Muscle of leg (tissue), 3 donors: ENCODE measurements at regions not wholly inside any gene's neighbourhood (a gene's known extent, or its start where the extent isn't known, plus 50 kb on each side); places are given as distances from the start of the nearest gene placed in this dataset.

Experiments
- DNase-seq: peaks from one replicate; pipeline ENCODE4 v3.0.0; 2013
- H3K27ac ChIP-seq: one replicate; pipeline ENCODE4 v1.5.1; 2013; ENCODE audit warnings: mild to moderate bottlenecking, low read length, control low read depth
- H3K27me3 ChIP-seq: one replicate; pipeline ENCODE4 v1.6.1; 2013; ENCODE audit warnings: low read length; ENCODE audit not compliant: control insufficient read depth, insufficient read depth
- H3K36me3 ChIP-seq: one replicate; pipeline ENCODE4 v1.6.1; 2013; ENCODE audit warnings: low read length; ENCODE audit not compliant: control insufficient read depth, insufficient read depth
- H3K4me1 ChIP-seq: one replicate; pipeline ENCODE4 v1.6.1; 2013; ENCODE audit warnings: low read length; ENCODE audit not compliant: control insufficient read depth, insufficient read depth
- H3K4me3 ChIP-seq: one replicate; pipeline ENCODE4 v1.5.1; 2013; ENCODE audit warnings: low read length, control low read depth
- H3K9me3 ChIP-seq: replicated peaks from 2 replicates; pipeline ENCODE4 v1.6.1; 2013; ENCODE audit warnings: low read depth, low read length; ENCODE audit not compliant: control insufficient read depth
- WGBS: methylation state at CpG from one replicate; pipeline ENCODE4 v1.1.5; 2013; ENCODE audit warnings: missing lambda C conversion rate; ENCODE audit not compliant: insufficient coverage; 5-methylcytosine and 5-hydroxymethylcytosine counted together

- DNase-seq, result no peak
- Histone ChIP-seq H3K27me3 (no peaks in the 10 kb centered on the region), H3K36me3 (no peaks in the 10 kb centered on the region), H3K9me3 (no peaks in the 10 kb centered on the region), H3K4me1 (peaks cover 4% of the 10 kb centered on the region), H3K4me3 (no peak overlapping the region), H3K27ac (no peak overlapping the region)
- WGBS, result 100% methylated on average over 1 of the region's 1 CpG
These were observed 217.4 kb upstream of the CD96 start for GRCh38 chr3:111324645-111325044.

GRCh38 chr3:111325160-111325718 is 216.8 kb upstream of the CD96 start:
- Histone ChIP-seq H3K4me3 (no peak overlapping the region), H3K9me3 (no peaks in the 10 kb centered on the region), H3K27ac (no peak overlapping the region), H3K27me3 (no peaks in the 10 kb centered on the region), H3K4me1 (peaks cover 4% of the 10 kb centered on the region), H3K36me3 (no peaks in the 10 kb centered on the region)
- no CpG with 5 or more reads among the region's 4 CpGs for WGBS
- no peak for DNase-seq

DNA sequence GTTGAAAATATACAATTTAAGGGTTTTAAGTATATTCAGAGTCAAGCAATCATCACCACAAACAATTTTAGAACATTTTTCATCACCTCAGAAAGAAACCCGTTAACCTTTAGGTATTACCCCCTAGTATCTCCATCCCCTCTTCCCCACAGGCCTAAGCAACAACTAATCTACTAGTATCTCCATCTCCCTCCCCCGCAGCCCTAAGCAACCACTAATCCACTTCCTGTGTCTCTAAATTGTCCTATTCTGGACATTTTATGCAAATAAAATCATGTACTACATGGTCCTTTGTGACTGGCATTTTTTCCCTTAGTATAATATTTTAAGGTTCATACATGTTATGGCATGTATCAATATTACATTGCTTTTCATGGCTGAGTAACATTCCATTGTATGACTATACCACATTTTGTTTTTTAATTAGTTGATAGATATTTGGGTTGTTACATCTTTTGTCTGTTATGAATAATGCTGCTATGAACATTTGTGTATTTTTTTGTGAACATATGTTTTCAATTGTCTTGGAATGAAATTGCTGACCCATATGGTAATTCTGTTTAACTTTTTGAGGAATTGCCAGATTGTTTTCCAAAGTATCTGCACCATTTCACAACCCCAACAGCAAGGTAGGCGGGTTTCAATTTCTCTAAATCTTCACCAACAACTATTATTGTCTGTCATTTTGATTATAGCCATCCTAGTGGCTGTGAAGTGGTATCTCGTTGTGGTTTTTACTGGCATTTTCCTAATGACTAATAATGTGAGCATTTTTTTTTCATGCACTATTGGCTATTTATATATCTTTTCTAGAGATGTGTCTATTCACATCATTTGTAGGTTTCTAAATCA is 215.6 kb upstream of the CD96 start:
- Histone ChIP-seq H3K4me3 (no peak overlapping the region), H3K27me3 (no peaks in the 10 kb centered on the region), H3K36me3 (no peaks in the 10 kb centered on the region), H3K9me3 (no peaks in the 10 kb centered on the region), H3K27ac (no peak overlapping the region), H3K4me1 (peaks cover 4% of the 10 kb centered on the region)
- WGBS, result 79% methylated on average over 2 of the region's 4 CpGs
- peak; percentile 22 for DNase-seq

- no peaks in the 10 kb centered on the region for H3K36me3 ChIP-seq
- H3K27me3 ChIP-seq, result no peaks in the 10 kb centered on the region
- no peak for DNase-seq
- H3K4me3 ChIP-seq, result no peak overlapping the region
- peaks cover 4% of the 10 kb centered on the region for H3K4me1 ChIP-seq
- WGBS, result no CpG with 5 or more reads among the region's 1 CpG
- H3K27ac ChIP-seq, result no peak overlapping the region
- no peaks in the 10 kb centered on the region for H3K9me3 ChIP-seq
These were observed 210.7 kb upstream of the CD96 start for GRCh38 chr3:111331306-111331705.

DNA sequence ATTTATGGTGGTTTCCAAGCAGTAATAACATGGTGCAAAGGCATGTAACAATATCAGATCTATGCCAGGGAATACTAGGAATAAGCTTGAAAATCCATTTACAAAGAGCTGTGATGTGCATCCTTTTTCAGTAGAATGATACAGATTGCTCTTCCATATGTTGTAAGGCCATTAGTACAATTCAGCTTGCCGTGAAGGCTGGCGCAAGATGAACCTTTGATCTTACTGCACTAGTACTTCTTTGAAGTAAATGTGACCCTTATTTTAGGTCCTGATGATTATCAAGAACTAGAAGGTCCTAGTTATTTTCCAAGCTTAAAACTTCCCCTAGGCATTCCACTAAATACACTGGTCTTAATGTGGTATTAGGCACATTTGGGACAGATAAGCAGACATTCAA is 210.1 kb upstream of the CD96 start:
- DNase-seq, result peak; percentile 6
- Histone ChIP-seq H3K4me1 (peaks cover 4% of the 10 kb centered on the region), H3K36me3 (no peaks in the 10 kb centered on the region), H3K4me3 (no peak overlapping the region), H3K27ac (no peak overlapping the region), H3K9me3 (no peaks in the 10 kb centered on the region), H3K27me3 (no peaks in the 10 kb centered on the region)
- WGBS, result no CpG with 5 or more reads among the region's 2 CpGs

GRCh38 chr3:111332488-111333080 is 209.4 kb upstream of the CD96 start:
- no CpG with 5 or more reads among the region's 3 CpGs for WGBS
- Histone ChIP-seq H3K4me1 (peaks cover 4% of the 10 kb centered on the region), H3K27me3 (no peaks in the 10 kb centered on the region), H3K36me3 (no peaks in the 10 kb centered on the region), H3K27ac (peak overlapping the region; percentile 49), H3K4me3 (no peak overlapping the region), H3K9me3 (no peaks in the 10 kb centered on the region)
- DNase-seq, result peak; percentile 35

DNA sequence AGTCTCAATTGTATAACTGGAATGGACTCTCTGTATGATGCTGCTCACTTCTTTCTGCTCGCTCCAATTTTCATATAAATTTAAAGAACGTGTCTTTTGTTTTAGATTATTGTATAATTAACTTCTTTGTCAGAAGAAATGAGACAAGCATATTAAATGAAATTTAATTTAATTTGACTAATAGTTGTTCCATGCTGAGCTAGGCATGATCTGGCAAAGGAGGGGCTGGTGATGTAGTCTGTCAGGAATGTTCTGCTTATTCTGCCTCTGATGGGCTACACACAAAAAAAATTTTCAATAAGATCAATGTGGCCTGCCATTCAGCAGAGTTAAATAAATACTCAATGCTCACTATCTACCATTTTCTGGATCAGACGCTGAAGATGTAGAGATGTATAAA is 208.4 kb upstream of the CD96 start:
- WGBS, result no CpG with 5 or more reads among the region's 3 CpGs
- no peak for DNase-seq
- H3K36me3 ChIP-seq, result no peaks in the 10 kb centered on the region
- H3K27ac ChIP-seq, result no peak overlapping the region
- H3K4me3 ChIP-seq, result no peak overlapping the region
- H3K9me3 ChIP-seq, result no peaks in the 10 kb centered on the region
- H3K4me1 ChIP-seq, result peaks cover 4% of the 10 kb centered on the region
- H3K27me3 ChIP-seq, result no peaks in the 10 kb centered on the region

- Histone ChIP-seq H3K27me3 (no peaks in the 10 kb centered on the region), H3K4me3 (no peak overlapping the region), H3K9me3 (no peaks in the 10 kb centered on the region), H3K36me3 (no peaks in the 10 kb centered on the region), H3K4me1 (peaks cover 4% of the 10 kb centered on the region), H3K27ac (no peak overlapping the region)
- no peak for DNase-seq
- 100% methylated on average over 1 of the region's 2 CpGs for WGBS
These were observed 206.3 kb upstream of the CD96 start for GRCh38 chr3:111335512-111336303.

- DNase-seq, result no peak
- Histone ChIP-seq H3K4me1 (peaks cover 4% of the 10 kb centered on the region), H3K27ac (no peak overlapping the region), H3K36me3 (no peaks in the 10 kb centered on the region), H3K4me3 (no peak overlapping the region), H3K27me3 (no peaks in the 10 kb centered on the region), H3K9me3 (no peaks in the 10 kb centered on the region)
- WGBS, result 56% methylated on average over 1 of the region's 2 CpGs
These were observed 205.5 kb upstream of the CD96 start for GRCh38 chr3:111336511-111336910.
